Activated naive CD4-positive, alpha-beta T cell treated with anti-CD3 and anti-CD28 coated beads, Interleukin-2, amount 50 U/mL, for 72 hours (primary cell): ENCODE measurements at regions not wholly inside any gene's neighbourhood (a gene's known extent, or its start where the extent isn't known, plus 50 kb on each side); places are given as distances from the start of the nearest gene placed in this dataset.
"Not testable (repeated sequence)": the region's sequence is repeated elsewhere in the genome, so short reads cannot be mapped to it uniquely, and the experiment has no call there.

ENCODE experiments used
- ATAC-seq, 2 donors: fragments of 150-1000 bp; cut with Tn5 transposase; 2 replicates each; pipeline ENCODE4 v1.10.0; 2021; ENCODE audit warnings: mild to moderate bottlenecking in 2 of 2, moderate library complexity in 2 of 2
- DNase-seq, 2 donors: peaks; one replicate each; pipeline ENCODE4 v3.0.0; 2021 to 2022; ENCODE audit warnings: low spot score in 2 of 2
- H3K27ac Mint-ChIP-seq, 2 donors: one replicate each; pipeline ENCODE4 v1.8.0; 2022; ENCODE audit warnings: mild to moderate bottlenecking in 2 of 2, mixed read lengths in 2 of 2
- H3K36me3 Mint-ChIP-seq, 2 donors: one replicate each; pipeline ENCODE4 v1.8.0; 2022; ENCODE audit warnings: mixed read lengths in 2 of 2
- H3K9me3 Mint-ChIP-seq, 2 donors: one replicate each; pipeline ENCODE4 v1.8.0; 2022; ENCODE audit warnings: mixed read lengths in 2 of 2

GRCh38 chr12:42730291-42730690 is 140.7 kb upstream of the PRICKLE1 start:
- ATAC-seq (no peak), DNase-seq (no peak)
- Mint-ChIP-seq H3K36me3 (no peaks in the 10 kb centered on the region), H3K27ac (no peak overlapping the region), H3K9me3 (peaks cover 0 to 11% of the 10 kb centered on the region in 2 donors)

GRCh38 chr12:42729535-42729900 is 140.0 kb upstream of the PRICKLE1 start:
- no peak for DNase-seq
- Mint-ChIP-seq H3K9me3 (peaks cover 1 to 11% of the 10 kb centered on the region in 2 donors), H3K36me3 (no peaks in the 10 kb centered on the region), H3K27ac (no peak overlapping the region)
- ATAC-seq, result no peak

- Mint-ChIP-seq H3K9me3 (peaks cover 3 to 11% of the 10 kb centered on the region in 2 donors), H3K36me3 (no peaks in the 10 kb centered on the region), H3K27ac (no peak overlapping the region)
- no peak for DNase-seq
- ATAC-seq, result no peak
These were observed 139.4 kb upstream of the PRICKLE1 start for GRCh38 chr12:42728770-42729534.

- H3K27ac Mint-ChIP-seq, result no peak overlapping the region
- DNase-seq (no peak), ATAC-seq (no peak)
- no peaks in the 10 kb centered on the region for H3K36me3 Mint-ChIP-seq
- H3K9me3 Mint-ChIP-seq, result peaks cover 3 to 10% of the 10 kb centered on the region in 2 donors
These were observed 138.7 kb upstream of the PRICKLE1 start for GRCh38 chr12:42728287-42728686.

- Mint-ChIP-seq H3K9me3 (peaks cover 5 to 9% of the 10 kb centered on the region in 2 donors), H3K27ac (no peak overlapping the region), H3K36me3 (no peaks in the 10 kb centered on the region)
- ATAC-seq (no peak), DNase-seq (no peak)
These were observed 136.3 kb upstream of the PRICKLE1 start for GRCh38 chr12:42725809-42726208.

GRCh38 chr12:42716491-42716891 is 126.9 kb upstream of the PRICKLE1 start:
- Mint-ChIP-seq H3K9me3 (peaks cover 7 to 9% of the 10 kb centered on the region in 2 donors), H3K36me3 (no peaks in the 10 kb centered on the region), H3K27ac (no peak overlapping the region)
- no peak for ATAC-seq
- DNase-seq, result no peak

- not testable (repeated sequence) for ATAC-seq, H3K36me3 Mint-ChIP-seq, DNase-seq, H3K27ac Mint-ChIP-seq
- H3K9me3 Mint-ChIP-seq, result peaks cover 9 to 17% of the 10 kb centered on the region in 2 donors
These were observed 124.0 kb upstream of the PRICKLE1 start for GRCh38 chr12:42713566-42713965.

GRCh38 chr12:42708374-42708773 is 118.8 kb upstream of the PRICKLE1 start:
- H3K9me3 Mint-ChIP-seq, result peaks cover 0 to 17% of the 10 kb centered on the region in 2 donors
- H3K36me3 Mint-ChIP-seq, DNase-seq, ATAC-seq, H3K27ac Mint-ChIP-seq: not testable (repeated sequence)

- Mint-ChIP-seq H3K36me3 (no peaks in the 10 kb centered on the region), H3K9me3 (peaks cover 0 to 16% of the 10 kb centered on the region in 2 donors)
- DNase-seq, result no peak
These were observed 118.0 kb upstream of the PRICKLE1 start for GRCh38 chr12:42707312-42708226.

GRCh38 chr12:42706321-42706720 is 116.8 kb upstream of the PRICKLE1 start:
- H3K36me3 Mint-ChIP-seq, result no peaks in the 10 kb centered on the region
- no peak overlapping the region for H3K27ac Mint-ChIP-seq

More at GRCh38 chr12:42707312-42708226, 118.0 kb upstream of the PRICKLE1 start:
- ATAC-seq, result no peak
- no peak overlapping the region for H3K27ac Mint-ChIP-seq

GRCh38 chr12:42705863-42706262 is 116.3 kb upstream of the PRICKLE1 start:
- no peak overlapping the region for H3K27ac Mint-ChIP-seq
- ATAC-seq (no peak), DNase-seq (no peak)
- H3K36me3 Mint-ChIP-seq, result no peaks in the 10 kb centered on the region
- peaks cover 0 to 5% of the 10 kb centered on the region in 2 donors for H3K9me3 Mint-ChIP-seq

More at GRCh38 chr12:42706321-42706720, 116.8 kb upstream of the PRICKLE1 start:
- ATAC-seq, result no peak
- DNase-seq, result no peak
- H3K9me3 Mint-ChIP-seq, result peaks cover 0 to 9% of the 10 kb centered on the region in 2 donors

GRCh38 chr12:42704810-42705401 is 115.4 kb upstream of the PRICKLE1 start:
- DNase-seq (no peak), ATAC-seq (no peak)
- Mint-ChIP-seq H3K27ac (no peak overlapping the region), H3K9me3 (no peaks in the 10 kb centered on the region), H3K36me3 (no peaks in the 10 kb centered on the region)

GRCh38 chr12:42704340-42704739 is 114.8 kb upstream of the PRICKLE1 start:
- H3K36me3 Mint-ChIP-seq, result no peaks in the 10 kb centered on the region
- no peaks in the 10 kb centered on the region for H3K9me3 Mint-ChIP-seq
- ATAC-seq, result no peak
- no peak overlapping the region for H3K27ac Mint-ChIP-seq
- DNase-seq, result no peak

- no peaks in the 10 kb centered on the region for H3K9me3 Mint-ChIP-seq
- H3K27ac Mint-ChIP-seq, result no peak overlapping the region
- no peaks in the 10 kb centered on the region for H3K36me3 Mint-ChIP-seq
- ATAC-seq (no peak), DNase-seq (no peak)
These were observed 111.5 kb upstream of the PRICKLE1 start for GRCh38 chr12:42701084-42701483.

GRCh38 chr12:42698213-42698612 is 108.7 kb upstream of the PRICKLE1 start:
- H3K27ac Mint-ChIP-seq, result no peak overlapping the region
- ATAC-seq (no peak), DNase-seq (no peak)
- H3K36me3 Mint-ChIP-seq, result no peaks in the 10 kb centered on the region
- H3K9me3 Mint-ChIP-seq, result peaks cover 0 to 3% of the 10 kb centered on the region in 2 donors

GRCh38 chr12:42696406-42697149 is 107.0 kb upstream of the PRICKLE1 start:
- ATAC-seq, result no peak
- no peak for DNase-seq
- Mint-ChIP-seq H3K36me3 (no peaks in the 10 kb centered on the region), H3K9me3 (peaks cover 0 to 3% of the 10 kb centered on the region in 2 donors), H3K27ac (no peak overlapping the region)
